Stimulated activated CD4-positive, alpha-beta T cell treated with anti-CD3 and anti-CD28 coated beads, TNF-alpha, amount 100 ng/mL, for 48 hours (primary cell): ENCODE measurements at regions not wholly inside any gene's neighbourhood (a gene's known extent, or its start where the extent isn't known, plus 50 kb on each side); places are given as distances from the start of the nearest gene placed in this dataset.

Source experiments
- DNase-seq, 3 donors: peaks; one replicate each; pipeline ENCODE4 v3.0.0-alpha.2; 2020; ENCODE audit warnings: low read depth in 3 of 3

- DNase-seq: no peak
These were observed 51.3 kb upstream of the CLDN18 start for GRCh38 chr3:137958636-137959035.
